ENCODE measurements at regions not wholly inside any gene's neighbourhood (a gene's known extent, or its start where the extent isn't known, plus 50 kb on each side); places are given as distances from the start of the nearest gene placed in this dataset.

GRCh38 chr5:153404747-153405146, 85.7 kb upstream of the GRIA1 start:
- TF ChIP-seq POLR2AphosphoS5 (IDR thresholded peaks at IDR 0.05; ENCODE audit: borderline replicate concordance, low read depth, low read length), result no peak
- no peak for TF ChIP-seq EZH2 (IDR thresholded peaks at IDR 0.05)

All from SK-N-MC (cell line).